ENCODE measurements at regions not wholly inside any gene's neighbourhood (a gene's known extent, or its start where the extent isn't known, plus 50 kb on each side); places are given as distances from the start of the nearest gene placed in this dataset.

GRCh38 chr18:73511771-73512503, 635.7 kb downstream of the FBXO15 start:
- ChIA-PET POLR2A (interaction anchor here (0.6 kb wide), 2 partner anchors 49 to 178 kb away, joined by 3 read pairs; no protein-coding TSS in a partner anchor), CTCF (no interaction called here)
- Histone ChIP-seq H3K9me3 (ENCODE audit: control insufficient read depth, insufficient read depth, low read length) (0 out of 2 replicates have a peak, but pooled peaks cover 3% of the 10 kb centered on the region), H3K27me3 (ENCODE audit: control insufficient read depth, insufficient read depth, low read length) (no peaks in the 10 kb centered on the region), H3K4me3 (ENCODE audit: low read depth, low read length) (peak overlapping the region; percentile 14; the same call in 1 of the 2 replicates), H3K27ac (ENCODE audit: low read depth, low read length) (peak overlapping the region; percentile 73)
- no peak for TF ChIP-seq CTCF (IDR thresholded peaks at IDR 0.05; ENCODE audit: low read depth, low read length)
- peak; percentile 39 for DNase-seq (ENCODE audit: low read depth, low spot score)

GRCh38 chr18:73509460-73509859, 638.2 kb downstream of the FBXO15 start:
- Histone ChIP-seq H3K27ac (ENCODE audit: low read depth, low read length) (no peak overlapping the region), H3K4me3 (ENCODE audit: low read depth, low read length) (no peak overlapping the region), H3K27me3 (ENCODE audit: control insufficient read depth, insufficient read depth, low read length) (no peaks in the 10 kb centered on the region), H3K9me3 (ENCODE audit: control insufficient read depth, insufficient read depth, low read length) (0 out of 2 replicates have a peak, but pooled peaks cover 1% of the 10 kb centered on the region)
- ChIA-PET POLR2A (no interaction called here), CTCF (no interaction called here)
- DNase-seq (ENCODE audit: low read depth, low spot score) = no peak
- no peak for TF ChIP-seq CTCF (IDR thresholded peaks at IDR 0.05; ENCODE audit: low read depth, low read length)

- ChIA-PET CTCF (interaction anchor here (0.6 kb wide), 1 partner anchor 353 kb away, joined by 3 read pairs; no protein-coding TSS in a partner anchor), POLR2A (no interaction called here)
- no peak for TF ChIP-seq CTCF (IDR thresholded peaks at IDR 0.05; ENCODE audit: low read depth, low read length)
- no peaks in the 10 kb centered on the region for H3K27me3 ChIP-seq (ENCODE audit: control insufficient read depth, insufficient read depth, low read length)
- no peak overlapping the region for H3K4me3 ChIP-seq (ENCODE audit: low read depth, low read length)
- no peak for DNase-seq (ENCODE audit: low read depth, low spot score)
- no peak overlapping the region for H3K27ac ChIP-seq (ENCODE audit: low read depth, low read length)
- H3K9me3 ChIP-seq (ENCODE audit: control insufficient read depth, insufficient read depth, low read length) = no peaks in the 10 kb centered on the region
Measured at GRCh38 chr18:73503326-73503725, 635.5 kb upstream of the NETO1 start.

- TF ChIP-seq CTCF (IDR thresholded peaks at IDR 0.05; ENCODE audit: low read depth, low read length) = no peak
- CTCF ChIA-PET = interaction anchor here (0.6 to 1.1 kb wide), 2 partner anchors 28 to 787 kb away, joined by 4 to 5 read pairs; no protein-coding TSS in a partner anchor
- POLR2A ChIA-PET = no interaction called here
- H3K9me3 ChIP-seq (ENCODE audit: control insufficient read depth, insufficient read depth, low read length) = no peaks in the 10 kb centered on the region
- no peaks in the 10 kb centered on the region for H3K27me3 ChIP-seq (ENCODE audit: control insufficient read depth, insufficient read depth, low read length)
- no peak overlapping the region for H3K27ac ChIP-seq (ENCODE audit: low read depth, low read length)
- DNase-seq (ENCODE audit: low read depth, low spot score) = peak; percentile 26
- no peak overlapping the region for H3K4me3 ChIP-seq (ENCODE audit: low read depth, low read length)
Measured at GRCh38 chr18:73487966-73488365, 620.2 kb upstream of the NETO1 start.

GRCh38 chr18:73485166-73485565, 617.4 kb upstream of the NETO1 start:
- Histone ChIP-seq H3K27me3 (ENCODE audit: control insufficient read depth, insufficient read depth, low read length) (no peaks in the 10 kb centered on the region), H3K4me3 (ENCODE audit: low read depth, low read length) (no peak overlapping the region), H3K9me3 (ENCODE audit: control insufficient read depth, insufficient read depth, low read length) (no peaks in the 10 kb centered on the region), H3K27ac (ENCODE audit: low read depth, low read length) (no peak overlapping the region)
- no peak for TF ChIP-seq CTCF (IDR thresholded peaks at IDR 0.05; ENCODE audit: low read depth, low read length)
- DNase-seq (ENCODE audit: low read depth, low spot score) = no peak
- CTCF ChIA-PET = interaction anchor here (0.6 kb wide), 1 partner anchor 205 kb away, joined by 3 read pairs; no protein-coding TSS in a partner anchor
- POLR2A ChIA-PET = no interaction called here
